ENCODE measurements at regions not wholly inside any gene's neighbourhood (a gene's known extent, or its start where the extent isn't known, plus 50 kb on each side); places are given as distances from the start of the nearest gene placed in this dataset.

- no peak for TF ChIP-seq CTCF (IDR thresholded peaks at IDR 0.05; ENCODE audit: insufficient read depth, low read length, severe bottlenecking)
- peaks cover 3% of the 10 kb centered on the region for H3K27me3 ChIP-seq (ENCODE audit: control insufficient read depth, insufficient read depth, low read length)
- no peak for FAIRE-seq
- H3K4me3 ChIP-seq (ENCODE audit: low read depth, low read length) = no peak overlapping the region
- no peaks in the 10 kb centered on the region for H3K36me3 ChIP-seq (ENCODE audit: control insufficient read depth, insufficient read depth, low read length)
- no peak for DNase-seq (ENCODE audit: low read depth)
Measured at GRCh38 chr10:29763396-29763795, 128.6 kb upstream of the SVIL start.

GRCh38 chr10:29761916-29762315 is 127.1 kb upstream of the SVIL start:
- FAIRE-seq = no peak
- no peak for TF ChIP-seq CTCF (IDR thresholded peaks at IDR 0.05; ENCODE audit: insufficient read depth, low read length, severe bottlenecking)
- Histone ChIP-seq H3K36me3 (ENCODE audit: control insufficient read depth, insufficient read depth, low read length) (no peaks in the 10 kb centered on the region), H3K4me3 (ENCODE audit: low read depth, low read length) (no peak overlapping the region), H3K27me3 (ENCODE audit: control insufficient read depth, insufficient read depth, low read length) (peaks cover 2% of the 10 kb centered on the region)
- DNase-seq (ENCODE audit: low read depth) = no peak

DNA sequence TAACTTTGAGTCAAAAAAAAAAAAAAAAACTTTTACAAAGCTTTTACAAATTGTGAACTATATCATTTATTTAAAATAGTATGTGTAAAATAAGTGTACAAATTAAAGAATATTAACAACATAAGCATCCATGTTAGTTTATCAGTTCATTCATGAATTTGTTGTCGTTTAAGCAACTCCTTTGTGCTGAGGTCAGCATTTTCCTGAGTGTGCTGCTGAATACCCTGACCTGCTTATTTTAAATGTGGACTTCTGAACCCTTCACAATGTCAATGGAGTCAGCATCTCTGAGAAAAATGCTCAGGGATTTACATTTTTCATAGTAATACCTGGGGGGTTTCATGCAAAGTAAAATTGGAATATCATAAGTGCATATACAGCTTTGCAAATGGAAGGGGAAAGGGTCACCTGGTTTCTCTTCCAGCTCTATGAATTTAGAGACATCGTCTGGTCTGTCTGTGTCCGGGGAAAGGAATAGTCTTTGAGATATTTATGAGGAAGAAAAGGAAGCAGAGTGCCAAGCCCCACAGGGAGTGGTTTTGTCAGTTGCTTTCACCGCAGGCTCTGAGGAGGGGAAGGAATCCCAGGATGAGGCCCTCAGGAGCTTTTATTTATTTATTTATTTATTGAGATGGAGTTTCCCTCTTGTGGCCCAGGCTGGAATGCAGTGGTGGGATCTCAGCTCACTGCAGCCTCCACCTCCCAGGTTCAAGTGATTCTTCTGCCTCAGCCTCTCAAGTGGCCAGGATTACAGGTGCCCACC is 125.5 kb upstream of the SVIL start:
- no peak for DNase-seq (ENCODE audit: low read depth)
- Histone ChIP-seq H3K27me3 (ENCODE audit: control insufficient read depth, insufficient read depth, low read length) (no peaks in the 10 kb centered on the region), H3K4me3 (ENCODE audit: low read depth, low read length) (no peak overlapping the region), H3K36me3 (ENCODE audit: control insufficient read depth, insufficient read depth, low read length) (no peaks in the 10 kb centered on the region)
- no peak for TF ChIP-seq CTCF (IDR thresholded peaks at IDR 0.05; ENCODE audit: insufficient read depth, low read length, severe bottlenecking)
- no peak for FAIRE-seq

DNA sequence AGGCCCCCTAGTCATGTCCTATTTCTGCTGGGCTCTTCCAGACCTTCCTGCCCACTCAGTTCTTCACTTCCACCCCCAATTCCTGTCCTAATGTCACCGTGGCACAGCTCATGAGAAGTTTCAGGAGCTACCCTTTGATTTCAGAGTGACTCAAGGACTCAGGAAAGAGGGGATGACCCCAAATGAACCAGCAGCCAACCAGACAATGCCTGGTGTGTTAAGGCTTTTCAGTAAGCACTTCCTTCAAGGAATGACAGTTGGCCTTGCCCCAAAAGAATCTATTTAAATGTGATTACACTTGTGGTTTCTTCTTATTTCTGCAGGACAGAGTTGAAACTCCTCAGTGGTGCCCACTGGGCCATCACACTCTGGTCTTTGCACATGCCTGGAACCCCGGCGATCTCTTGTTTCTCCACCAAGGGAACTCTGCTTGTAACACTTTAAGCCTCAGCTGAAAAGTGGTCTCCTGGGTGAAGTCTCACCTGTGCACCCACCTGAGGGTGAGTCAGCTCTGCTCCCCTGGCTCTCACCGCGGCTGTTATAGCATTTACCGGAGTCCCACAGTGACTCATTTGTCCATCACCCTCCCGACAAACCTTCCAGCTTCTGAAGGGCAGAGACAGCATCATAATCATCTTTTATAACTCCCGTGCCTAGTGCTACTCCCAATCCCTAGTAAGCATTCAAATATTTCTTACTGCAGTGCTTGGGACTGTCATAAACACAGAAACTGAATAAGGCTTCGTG is 123.0 kb upstream of the SVIL start:
- TF ChIP-seq CTCF (IDR thresholded peaks at IDR 0.05; ENCODE audit: insufficient read depth, low read length, severe bottlenecking) = no peak
- FAIRE-seq = no peak

GRCh38 chr10:29756451-29756850 is 121.7 kb upstream of the SVIL start:
- TF ChIP-seq CTCF (IDR thresholded peaks at IDR 0.05; ENCODE audit: insufficient read depth, low read length, severe bottlenecking) = no peak
- Histone ChIP-seq H3K27me3 (ENCODE audit: control insufficient read depth, insufficient read depth, low read length) (no peaks in the 10 kb centered on the region), H3K4me3 (ENCODE audit: low read depth, low read length) (no peak overlapping the region), H3K36me3 (ENCODE audit: control insufficient read depth, insufficient read depth, low read length) (no peaks in the 10 kb centered on the region)
- FAIRE-seq (no peak), DNase-seq (ENCODE audit: low read depth) (no peak)

More for the DNA sequence above, 123.0 kb upstream of the SVIL start:
- peak; percentile 92 for DNase-seq (ENCODE audit: low read depth)
- Histone ChIP-seq H3K4me3 (ENCODE audit: low read depth, low read length) (no peak overlapping the region), H3K27me3 (ENCODE audit: control insufficient read depth, insufficient read depth, low read length) (no peaks in the 10 kb centered on the region), H3K36me3 (ENCODE audit: control insufficient read depth, insufficient read depth, low read length) (no peaks in the 10 kb centered on the region)
